Tibial nerve (tissue), 4 donors: ENCODE measurements at regions not wholly inside any gene's neighbourhood (a gene's known extent, or its start where the extent isn't known, plus 50 kb on each side); places are given as distances from the start of the nearest gene placed in this dataset.

ENCODE experiments used
- DNase-seq, 2 donors: peaks; one replicate each; pipeline ENCODE4 v3.0.0-alpha.2; 2019; ENCODE audit warnings: low spot score in 2 of 2
- H3K27ac ChIP-seq, 4 donors: fragments of 200-600 bp; sonication (generic) in 3 of 4; one replicate each; pipeline ENCODE4 v1.5.1; 2017 to 2019; ENCODE audit warnings: mild to moderate bottlenecking in 1 of 4
- H3K27me3 ChIP-seq, 2 donors: fragments of 200-600 bp; sonication (generic) in 1 of 2; one replicate each; pipeline versions ENCODE4 v1.5.1 to v1.6.0; 2017 to 2019
- H3K36me3 ChIP-seq, 3 donors: fragments of 200-600 bp; sonication (generic); one replicate each; pipeline ENCODE4 v1.5.1; 2018 to 2019
- H3K4me1 ChIP-seq, 4 donors: fragments of 200-600 bp; sonication (generic) in 3 of 4; one replicate each; pipeline ENCODE4 v1.5.1; 2017 to 2019
- H3K4me3 ChIP-seq, 4 donors: fragments of 200-600 bp; sonication (generic) in 3 of 4; one replicate each; pipeline ENCODE4 v1.5.1; 2017 to 2019; ENCODE audit warnings: mild to moderate bottlenecking in 1 of 4, moderate library complexity in 1 of 4
- H3K9me3 ChIP-seq, 4 donors: fragments of 200-600 bp; sonication (generic) in 3 of 4; one replicate each; pipeline ENCODE4 v1.5.1; 2017 to 2019
- EP300 ChIP-seq, 2 donors: sonication (generic); formaldehyde crosslinking; IDR thresholded peaks; one replicate each; pipeline ENCODE4 v1.6.1; 2017; ENCODE audit warnings: antibody characterized with exemption in 2 of 2, mild to moderate bottlenecking in 1 of 2
- POLR2A ChIP-seq, 2 donors: fragments of 450-650 bp; IDR thresholded peaks; one replicate each; pipeline ENCODE4 v1.6.1; 2017; ENCODE audit warnings: antibody characterized with exemption in 2 of 2, mild to moderate bottlenecking in 2 of 2, moderate library complexity in 2 of 2
- WGBS, 2 donors: methylation state at CpG; one replicate each; pipeline ENCODE4 v1.1.5; 2018; 5-methylcytosine and 5-hydroxymethylcytosine counted together
- TF ChIP-seq, protein P1 (sequence below), 5 experiments: fragments of 200-600 bp in 3 of 5; fragments of 450-650 bp in 2 of 5; sonication (generic) in 3 of 5; IDR thresholded peaks; one replicate each; pipeline ENCODE4 v1.5.1; 2016 to 2019; ENCODE audit warnings: antibody characterized with exemption in 5 of 5, mild to moderate bottlenecking in 3 of 5, moderate library complexity in 2 of 5

DNA sequence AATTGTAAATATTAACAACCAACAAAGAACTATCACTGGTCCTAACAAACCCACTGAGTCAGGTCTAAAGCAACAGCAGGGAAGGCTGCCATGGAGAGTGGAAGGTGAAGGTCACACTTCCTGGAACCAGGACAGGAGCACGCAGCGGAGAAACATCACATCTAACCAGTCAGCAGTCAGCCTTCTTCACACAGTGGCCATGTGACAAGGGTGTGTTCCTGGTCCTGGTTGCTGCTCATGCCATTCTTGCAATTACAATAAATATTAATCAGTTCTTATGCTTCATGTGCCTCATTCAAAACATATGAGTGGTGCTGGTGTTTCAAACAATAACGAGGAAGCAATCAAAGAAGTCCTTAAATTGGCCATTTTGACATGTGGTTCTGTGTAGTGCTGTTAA, 162.8 kb downstream of the ARRDC4 start:
- Histone ChIP-seq H3K9me3 (no peaks in the 10 kb centered on the region), H3K27me3 (no peaks in the 10 kb centered on the region), H3K4me1 (no peaks in the 10 kb centered on the region), H3K36me3 (no peaks in the 10 kb centered on the region), H3K4me3 (no peak overlapping the region), H3K27ac (no peak overlapping the region)
- no peak for DNase-seq
- TF ChIP-seq, protein P1, sequence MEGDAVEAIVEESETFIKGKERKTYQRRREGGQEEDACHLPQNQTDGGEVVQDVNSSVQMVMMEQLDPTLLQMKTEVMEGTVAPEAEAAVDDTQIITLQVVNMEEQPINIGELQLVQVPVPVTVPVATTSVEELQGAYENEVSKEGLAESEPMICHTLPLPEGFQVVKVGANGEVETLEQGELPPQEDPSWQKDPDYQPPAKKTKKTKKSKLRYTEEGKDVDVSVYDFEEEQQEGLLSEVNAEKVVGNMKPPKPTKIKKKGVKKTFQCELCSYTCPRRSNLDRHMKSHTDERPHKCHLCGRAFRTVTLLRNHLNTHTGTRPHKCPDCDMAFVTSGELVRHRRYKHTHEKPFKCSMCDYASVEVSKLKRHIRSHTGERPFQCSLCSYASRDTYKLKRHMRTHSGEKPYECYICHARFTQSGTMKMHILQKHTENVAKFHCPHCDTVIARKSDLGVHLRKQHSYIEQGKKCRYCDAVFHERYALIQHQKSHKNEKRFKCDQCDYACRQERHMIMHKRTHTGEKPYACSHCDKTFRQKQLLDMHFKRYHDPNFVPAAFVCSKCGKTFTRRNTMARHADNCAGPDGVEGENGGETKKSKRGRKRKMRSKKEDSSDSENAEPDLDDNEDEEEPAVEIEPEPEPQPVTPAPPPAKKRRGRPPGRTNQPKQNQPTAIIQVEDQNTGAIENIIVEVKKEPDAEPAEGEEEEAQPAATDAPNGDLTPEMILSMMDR (IDR thresholded peaks at IDR 0.05), result no peak
- no peak for TF ChIP-seq POLR2A (IDR thresholded peaks at IDR 0.05)
- WGBS, 2 donors, result 66 to 82% methylated on average over 3 of the region's 3 CpGs

DNA sequence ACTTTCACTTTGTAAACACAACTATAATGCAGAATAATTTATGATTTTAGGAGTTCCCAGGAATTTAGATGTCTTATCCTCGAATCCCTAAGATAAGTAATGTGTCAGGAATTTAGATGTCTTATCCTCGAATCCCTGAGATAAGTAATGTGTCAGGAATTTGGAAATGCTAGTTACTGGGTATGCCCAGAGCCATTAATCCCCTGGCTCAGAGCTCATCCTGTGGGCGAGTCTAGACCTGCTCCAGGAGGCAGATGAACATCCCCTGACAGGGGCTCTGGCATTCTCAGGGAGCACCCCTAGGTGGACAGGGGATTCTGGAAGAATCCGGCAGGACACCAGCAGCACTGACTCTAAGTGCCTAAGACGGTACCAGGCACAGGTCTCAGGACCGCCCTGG, 163.3 kb downstream of the ARRDC4 start:
- no peak for DNase-seq
- Histone ChIP-seq H3K4me1 (no peaks in the 10 kb centered on the region), H3K4me3 (no peak overlapping the region), H3K27me3 (no peaks in the 10 kb centered on the region), H3K36me3 (no peaks in the 10 kb centered on the region), H3K9me3 (no peaks in the 10 kb centered on the region), H3K27ac (no peak overlapping the region)
- WGBS, 2 donors, result 73 to 76% methylated on average over 6 of the region's 6 CpGs
- TF ChIP-seq POLR2A (IDR thresholded peaks at IDR 0.05) (no peak), EP300 (IDR thresholded peaks at IDR 0.05) (no peak)
- TF ChIP-seq, protein P1 (IDR thresholded peaks at IDR 0.05), result no peak

DNA sequence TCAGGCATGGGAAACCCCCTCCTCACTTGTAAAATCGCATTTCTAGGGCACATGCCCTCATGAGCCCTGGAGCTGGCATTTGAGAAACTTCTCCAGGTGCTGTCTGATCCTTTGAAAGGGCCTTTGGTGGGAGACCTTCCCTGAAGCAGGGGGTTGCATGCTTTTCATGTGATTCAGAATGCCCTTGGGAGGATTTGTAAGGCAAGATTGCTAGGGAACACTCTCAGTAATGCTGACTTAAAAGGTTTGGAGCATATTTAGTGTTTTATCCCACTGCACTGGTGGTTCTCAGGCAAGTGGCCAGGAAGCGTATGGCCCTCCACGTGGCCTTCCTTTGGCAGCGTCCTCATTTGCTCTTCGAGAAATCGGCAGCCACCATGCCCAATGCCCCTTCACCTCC, 164.1 kb downstream of the ARRDC4 start:
- whole genome bisulfite sequencing, 2 donors, result 83 to 94% methylated on average over 6 of the region's 6 CpGs
- TF ChIP-seq EP300 (IDR thresholded peaks at IDR 0.05) (no peak), POLR2A (IDR thresholded peaks at IDR 0.05) (no peak)
- TF ChIP-seq, protein P1 (IDR thresholded peaks at IDR 0.05), result no peak
- Histone ChIP-seq H3K4me1 (no peaks in the 10 kb centered on the region), H3K27ac (no peak overlapping the region), H3K9me3 (no peaks in the 10 kb centered on the region), H3K36me3 (no peaks in the 10 kb centered on the region), H3K4me3 (no peak overlapping the region), H3K27me3 (no peaks in the 10 kb centered on the region)
- DNase-seq, result no peak

DNA sequence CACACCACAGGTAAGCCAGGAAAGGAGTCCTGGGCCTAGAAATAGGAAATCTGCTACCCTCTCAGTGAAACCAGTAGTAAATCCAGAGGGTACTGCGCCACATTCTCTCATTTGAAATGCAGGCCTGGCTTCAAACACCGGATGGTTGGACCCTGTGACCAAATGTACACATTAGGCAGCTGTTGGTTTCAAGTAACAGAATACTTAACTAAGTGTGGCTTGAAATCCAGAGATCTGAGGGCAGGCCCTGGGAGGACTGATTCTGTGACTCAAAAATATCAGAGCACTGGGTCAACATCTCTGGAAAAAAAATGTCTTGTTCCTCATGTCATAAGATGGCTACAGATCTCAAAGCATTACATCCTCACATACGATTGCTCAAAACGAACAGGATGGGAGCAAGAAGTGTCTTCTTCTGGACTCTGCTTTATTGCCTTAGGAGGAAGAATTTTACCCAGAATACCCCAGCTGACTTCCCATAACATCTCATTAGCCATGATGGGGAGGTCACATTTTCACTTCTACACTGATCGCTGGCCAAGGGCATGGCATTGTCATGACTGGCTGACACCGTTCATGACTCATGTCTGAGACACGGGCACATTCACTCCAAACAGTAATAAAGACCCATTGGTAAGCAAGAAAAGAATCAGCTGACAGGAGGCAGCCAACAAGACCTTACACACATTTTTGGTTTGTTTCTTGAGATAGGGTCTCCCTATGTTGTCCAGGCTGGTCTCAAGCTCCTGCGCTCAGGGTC, 166.0 kb downstream of the ARRDC4 start:
- Histone ChIP-seq H3K4me3 (no peak overlapping the region), H3K27ac (no peak overlapping the region), H3K27me3 (no peaks in the 10 kb centered on the region), H3K4me1 (no peaks in the 10 kb centered on the region), H3K36me3 (no peaks in the 10 kb centered on the region), H3K9me3 (no peaks in the 10 kb centered on the region)
- WGBS, 2 donors, result 71 to 72% methylated on average over 8 of the region's 8 CpGs
- no peak for TF ChIP-seq EP300 (IDR thresholded peaks at IDR 0.05)
- TF ChIP-seq, protein P1 (IDR thresholded peaks at IDR 0.05), result no peak
- TF ChIP-seq POLR2A (IDR thresholded peaks at IDR 0.05), result no peak
- no peak for DNase-seq

DNA sequence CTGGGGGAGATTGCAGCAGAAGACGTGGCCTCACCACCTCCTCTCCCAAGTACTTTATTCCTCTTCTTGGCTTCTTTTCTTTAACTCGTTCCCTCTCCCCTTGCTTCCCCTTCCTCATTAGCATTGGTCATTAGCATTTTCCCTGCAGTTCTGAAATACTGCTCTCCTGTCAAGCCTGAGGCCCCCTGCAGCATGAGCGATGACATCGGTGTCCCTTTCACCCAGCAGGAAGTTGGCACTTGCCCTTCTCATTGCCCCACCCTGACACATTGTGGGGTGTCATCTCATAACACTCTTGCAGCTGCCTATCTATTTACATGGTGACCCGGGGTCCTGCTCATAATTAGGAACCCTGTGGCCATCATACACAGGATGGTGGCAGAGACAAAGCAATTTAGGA, 167.1 kb downstream of the ARRDC4 start:
- Histone ChIP-seq H3K4me1 (no peaks in the 10 kb centered on the region), H3K27ac (no peak overlapping the region), H3K4me3 (no peak overlapping the region), H3K36me3 (no peaks in the 10 kb centered on the region), H3K9me3 (no peaks in the 10 kb centered on the region), H3K27me3 (no peaks in the 10 kb centered on the region)
- TF ChIP-seq EP300 (IDR thresholded peaks at IDR 0.05) (no peak), POLR2A (IDR thresholded peaks at IDR 0.05) (no peak)
- TF ChIP-seq, protein P1 (IDR thresholded peaks at IDR 0.05), result no peak
- DNase-seq, result no peak
- WGBS, 2 donors, result 49 to 55% methylated on average over 5 of the region's 5 CpGs
